NB4 (cell line): ENCODE measurements at regions not wholly inside any gene's neighbourhood (a gene's known extent, or its start where the extent isn't known, plus 50 kb on each side); places are given as distances from the start of the nearest gene placed in this dataset.

Source experiments
- CTCF ChIP-seq: IDR thresholded peaks from one replicate; pipeline ENCODE4 v1.5.1; 2012; ENCODE audit warnings: low read depth, low read length
- MAX ChIP-seq: IDR thresholded peaks from 2 replicates; pipeline ENCODE4 v1.6.1; 2011; ENCODE audit warnings: low read depth, low read length
- MYC ChIP-seq: IDR thresholded peaks from 2 replicates; pipeline ENCODE4 v1.6.1; 2011; ENCODE audit warnings: low read depth, low read length
- POLR2A ChIP-seq: IDR thresholded peaks from 2 replicates; pipeline ENCODE4 v1.6.1; 2011; ENCODE audit warnings: mild to moderate bottlenecking; ENCODE audit not compliant: insufficient read length; ENCODE audit errors: extremely low read depth

DNA sequence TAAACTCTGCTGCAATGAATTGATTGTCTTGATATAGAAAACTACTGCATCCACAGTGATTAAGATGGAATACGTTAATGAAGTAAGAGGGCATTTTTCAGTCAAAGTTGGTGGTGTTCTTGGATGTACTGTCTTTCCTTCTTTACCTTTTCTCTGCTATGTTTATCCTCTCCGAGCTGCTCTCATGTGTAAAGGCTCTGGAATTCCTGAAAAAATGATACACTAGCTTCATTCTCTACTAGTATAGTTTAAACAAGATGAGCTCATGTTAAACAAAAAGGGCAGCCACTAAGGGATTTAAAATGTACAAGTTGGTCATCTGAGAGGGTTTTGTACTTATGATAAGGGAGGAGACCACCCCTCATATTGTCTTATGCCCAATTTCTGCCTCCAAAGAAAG is 504.6 kb upstream of the NECTIN3 start:
- TF ChIP-seq CTCF (no peak), POLR2A (no peak), MAX (no peak), MYC (no peak)
